GM18517 (cell line): ENCODE measurements at regions not wholly inside any gene's neighbourhood (a gene's known extent, or its start where the extent isn't known, plus 50 kb on each side); places are given as distances from the start of the nearest gene placed in this dataset.

ENCODE experiments used
- ATAC-seq: cut with Tn5 transposase; IDR thresholded peaks from one replicate; pipeline ENCODE4 v1.9.1; 2021; ENCODE audit warnings: mild to moderate bottlenecking, moderate library complexity; ENCODE audit not compliant: unreplicated experiment

GRCh38 chr16:6689643-6690042 lies 643.0 kb upstream of the RBFOX1 start:
- no peak for ATAC-seq

- ATAC-seq, result no peak
These were observed 645.1 kb upstream of the RBFOX1 start for GRCh38 chr16:6687593-6687992.

GRCh38 chr16:6684076-6684673 lies 648.5 kb upstream of the RBFOX1 start:
- no peak for ATAC-seq

- ATAC-seq, result no peak
These were observed 650.4 kb upstream of the RBFOX1 start for GRCh38 chr16:6682142-6682811.

GRCh38 chr16:6678586-6678985 lies 654.1 kb upstream of the RBFOX1 start:
- ATAC-seq, result no peak

GRCh38 chr16:6674071-6674470 lies 658.6 kb upstream of the RBFOX1 start:
- ATAC-seq, result no peak

GRCh38 chr16:6672507-6672906 lies 660.1 kb upstream of the RBFOX1 start:
- no peak for ATAC-seq

GRCh38 chr16:6667393-6667792 lies 665.3 kb upstream of the RBFOX1 start:
- ATAC-seq, result no peak

- ATAC-seq, result no peak
These were observed 667.5 kb upstream of the RBFOX1 start for GRCh38 chr16:6665126-6665525.

- no peak for ATAC-seq
These were observed 669.0 kb upstream of the RBFOX1 start for GRCh38 chr16:6663668-6664067.

GRCh38 chr16:6656760-6657159 lies 675.9 kb upstream of the RBFOX1 start:
- no peak for ATAC-seq

GRCh38 chr16:6646891-6647290 lies 685.8 kb upstream of the RBFOX1 start:
- ATAC-seq, result no peak

GRCh38 chr16:6645768-6646568 lies 686.7 kb upstream of the RBFOX1 start:
- ATAC-seq, result no peak

- no peak for ATAC-seq
These were observed 687.7 kb upstream of the RBFOX1 start for GRCh38 chr16:6644916-6645315.

GRCh38 chr16:6643080-6643686 lies 689.5 kb upstream of the RBFOX1 start:
- peak; percentile 55 for ATAC-seq

- ATAC-seq, result no peak
These were observed 690.4 kb upstream of the RBFOX1 start for GRCh38 chr16:6642271-6642670.

GRCh38 chr16:6641091-6641490 lies 691.6 kb upstream of the RBFOX1 start:
- no peak for ATAC-seq

GRCh38 chr16:6636457-6636856 lies 696.2 kb upstream of the RBFOX1 start:
- no peak for ATAC-seq

- ATAC-seq, result no peak
These were observed 698.5 kb upstream of the RBFOX1 start for GRCh38 chr16:6634151-6634550.

- ATAC-seq, result no peak
These were observed 699.2 kb upstream of the RBFOX1 start for GRCh38 chr16:6633456-6633855.

- ATAC-seq, result no peak
These were observed 703.5 kb upstream of the RBFOX1 start for GRCh38 chr16:6629110-6629509.

- ATAC-seq, result no peak
These were observed 707.0 kb upstream of the RBFOX1 start for GRCh38 chr16:6625606-6626005.
